ENCODE measurements at regions not wholly inside any gene's neighbourhood (a gene's known extent, or its start where the extent isn't known, plus 50 kb on each side); places are given as distances from the start of the nearest gene placed in this dataset.

- Histone ChIP-seq H3K4me3 (no peak overlapping the region), H3K9me3 (peaks cover 0 to 5% (median 0%) of the 10 kb centered on the region in 4 donors), H3K27me3 (no peaks in the 10 kb centered on the region), H3K27ac (no peak overlapping the region), H3K4me1 (no peaks in the 10 kb centered on the region), H3K36me3 (no peaks in the 10 kb centered on the region)
- 67 to 81% methylated on average over 17 of the region's 17 CpGs for WGBS, 2 donors
- TF ChIP-seq EP300 (IDR thresholded peaks at IDR 0.05) (no peak), CTCF (IDR thresholded peaks at IDR 0.05) (no peak), POLR2A (IDR thresholded peaks at IDR 0.05) (no peak), POLR2AphosphoS5 (IDR thresholded peaks at IDR 0.05) (no peak)
- no peak for DNase-seq
- intact Hi-C loops (cut with DNase I), result no loop called here
These were observed 787.4 kb downstream of the TBC1D22A start for GRCh38 chr22:47549741-47550340.

GRCh38 chr22:47548953-47549740 is 786.7 kb downstream of the TBC1D22A start:
- H3K36me3 ChIP-seq, result no peaks in the 10 kb centered on the region
- TF ChIP-seq POLR2A (IDR thresholded peaks at IDR 0.05), result no peak
- no peak for TF ChIP-seq EP300 (IDR thresholded peaks at IDR 0.05)
- TF ChIP-seq CTCF (IDR thresholded peaks at IDR 0.05), result no peak
- no peak for TF ChIP-seq POLR2AphosphoS5 (IDR thresholded peaks at IDR 0.05)
- DNase-seq, result no peak
- no peaks in the 10 kb centered on the region for H3K4me1 ChIP-seq
- H3K4me3 ChIP-seq, result no peak overlapping the region
- peaks cover 0 to 5% (median 0%) of the 10 kb centered on the region in 4 donors for H3K9me3 ChIP-seq
- whole genome bisulfite sequencing, 2 donors, result 79 to 87% methylated on average over 12 of the region's 12 CpGs
- no peaks in the 10 kb centered on the region for H3K27me3 ChIP-seq
- intact Hi-C loops (cut with DNase I), result no loop called here
- no peak overlapping the region for H3K27ac ChIP-seq

- TF ChIP-seq POLR2AphosphoS5 (IDR thresholded peaks at IDR 0.05) (no peak), POLR2A (IDR thresholded peaks at IDR 0.05) (no peak), EP300 (IDR thresholded peaks at IDR 0.05) (no peak), CTCF (IDR thresholded peaks at IDR 0.05) (no peak)
- H3K36me3 ChIP-seq, result no peaks in the 10 kb centered on the region
- no peak overlapping the region for H3K27ac ChIP-seq
- H3K4me1 ChIP-seq, result no peaks in the 10 kb centered on the region
- no peak overlapping the region for H3K4me3 ChIP-seq
- no peaks in the 10 kb centered on the region for H3K27me3 ChIP-seq
- WGBS, 2 donors, result 78 to 87% methylated on average over 20 of the region's 20 CpGs
- DNase-seq, result no peak
- intact Hi-C loops (cut with DNase I), result no loop called here
- H3K9me3 ChIP-seq, result peaks cover 0 to 5% (median under 1%) of the 10 kb centered on the region in 4 donors
These were observed 785.6 kb downstream of the TBC1D22A start for GRCh38 chr22:47547881-47548650.

GRCh38 chr22:47547239-47547661 is 784.8 kb downstream of the TBC1D22A start:
- no peak for DNase-seq
- H3K27ac ChIP-seq, result no peak overlapping the region
- no peak overlapping the region for H3K4me3 ChIP-seq
- H3K9me3 ChIP-seq, result peaks cover 0 to 5% (median under 1%) of the 10 kb centered on the region in 4 donors
- H3K27me3 ChIP-seq, result no peaks in the 10 kb centered on the region
- TF ChIP-seq POLR2A (IDR thresholded peaks at IDR 0.05) (no peak), POLR2AphosphoS5 (IDR thresholded peaks at IDR 0.05) (no peak), CTCF (IDR thresholded peaks at IDR 0.05) (no peak), EP300 (IDR thresholded peaks at IDR 0.05) (no peak)
- WGBS, 2 donors, result 71 to 74% methylated on average over 6 of the region's 6 CpGs
- intact Hi-C loops (cut with DNase I), result no loop called here
- H3K4me1 ChIP-seq, result no peaks in the 10 kb centered on the region
- H3K36me3 ChIP-seq, result no peaks in the 10 kb centered on the region
